ENCODE measurements at regions not wholly inside any gene's neighbourhood (a gene's known extent, or its start where the extent isn't known, plus 50 kb on each side); places are given as distances from the start of the nearest gene placed in this dataset.

- H3K4me3 ChIP-seq (replicated peaks in 1 of 2; ENCODE audit: low read depth in 2 of 2, low read length in 2 of 2) = no peak overlapping the region
- TF ChIP-seq, protein P1, sequence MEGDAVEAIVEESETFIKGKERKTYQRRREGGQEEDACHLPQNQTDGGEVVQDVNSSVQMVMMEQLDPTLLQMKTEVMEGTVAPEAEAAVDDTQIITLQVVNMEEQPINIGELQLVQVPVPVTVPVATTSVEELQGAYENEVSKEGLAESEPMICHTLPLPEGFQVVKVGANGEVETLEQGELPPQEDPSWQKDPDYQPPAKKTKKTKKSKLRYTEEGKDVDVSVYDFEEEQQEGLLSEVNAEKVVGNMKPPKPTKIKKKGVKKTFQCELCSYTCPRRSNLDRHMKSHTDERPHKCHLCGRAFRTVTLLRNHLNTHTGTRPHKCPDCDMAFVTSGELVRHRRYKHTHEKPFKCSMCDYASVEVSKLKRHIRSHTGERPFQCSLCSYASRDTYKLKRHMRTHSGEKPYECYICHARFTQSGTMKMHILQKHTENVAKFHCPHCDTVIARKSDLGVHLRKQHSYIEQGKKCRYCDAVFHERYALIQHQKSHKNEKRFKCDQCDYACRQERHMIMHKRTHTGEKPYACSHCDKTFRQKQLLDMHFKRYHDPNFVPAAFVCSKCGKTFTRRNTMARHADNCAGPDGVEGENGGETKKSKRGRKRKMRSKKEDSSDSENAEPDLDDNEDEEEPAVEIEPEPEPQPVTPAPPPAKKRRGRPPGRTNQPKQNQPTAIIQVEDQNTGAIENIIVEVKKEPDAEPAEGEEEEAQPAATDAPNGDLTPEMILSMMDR (IDR thresholded peaks at IDR 0.05; ENCODE audit: low read depth, low read length) = no peak
- no peak for DNase-seq (ENCODE audit: low read depth in 2 of 2)
These were observed 1134.7 kb upstream of the CDH2 start for GRCh38 chr18:29311580-29311979.

DNA sequence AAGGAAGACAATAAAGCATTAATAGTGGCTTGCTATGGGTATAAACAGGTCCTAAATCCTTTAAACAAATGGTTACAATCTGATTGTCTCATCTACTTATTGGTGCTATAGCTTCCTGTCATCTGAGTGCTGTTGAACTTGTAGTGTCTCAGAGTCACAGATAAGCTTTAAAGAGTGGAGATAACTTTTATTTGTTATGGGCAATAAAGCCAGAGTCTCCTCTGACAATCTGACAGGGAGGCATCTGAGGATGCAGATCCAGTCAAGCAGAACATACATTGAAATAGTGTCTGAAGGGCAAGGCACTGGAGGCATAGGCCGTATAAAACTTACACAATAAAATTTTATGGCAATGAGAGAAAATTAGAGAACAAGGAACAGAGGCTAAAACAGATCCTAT lies 1132.4 kb upstream of the CDH2 start:
- TF ChIP-seq, protein P1 (IDR thresholded peaks at IDR 0.05; ENCODE audit: low read depth, low read length) = no peak
- no peak for DNase-seq (ENCODE audit: low read depth in 2 of 2)
- no peak overlapping the region for H3K4me3 ChIP-seq (replicated peaks in 1 of 2; ENCODE audit: low read depth in 2 of 2, low read length in 2 of 2)

GRCh38 chr18:29307982-29308381 lies 1131.1 kb upstream of the CDH2 start:
- TF ChIP-seq, protein P1 (IDR thresholded peaks at IDR 0.05; ENCODE audit: low read depth, low read length) = no peak
- no peak overlapping the region for H3K4me3 ChIP-seq (replicated peaks in 1 of 2; ENCODE audit: low read depth in 2 of 2, low read length in 2 of 2)
- DNase-seq (ENCODE audit: low read depth in 2 of 2) = no peak

DNA sequence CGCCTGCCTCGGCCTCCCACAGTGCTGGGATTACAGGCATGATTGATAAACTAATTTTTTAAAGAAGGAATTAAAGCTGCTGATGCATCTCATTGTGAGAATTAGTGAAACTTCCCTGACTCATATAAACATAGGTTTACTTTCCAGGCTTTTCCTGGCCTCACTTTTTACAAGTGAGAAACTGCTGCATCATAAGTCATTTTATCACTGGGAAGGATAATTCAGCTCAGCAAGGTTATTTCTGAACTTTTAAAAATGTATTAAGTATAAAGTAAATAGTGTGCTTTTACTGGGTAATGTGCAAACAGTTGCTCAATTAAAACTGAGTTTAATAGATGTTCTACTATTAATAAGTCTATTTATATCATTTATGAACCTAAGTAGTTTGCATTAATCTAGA lies 1130.3 kb upstream of the CDH2 start:
- DNase-seq (ENCODE audit: low read depth in 2 of 2) = no peak
- TF ChIP-seq, protein P1 (IDR thresholded peaks at IDR 0.05; ENCODE audit: low read depth, low read length) = no peak
- H3K4me3 ChIP-seq (replicated peaks in 1 of 2; ENCODE audit: low read depth in 2 of 2, low read length in 2 of 2) = no peak overlapping the region

- TF ChIP-seq, protein P1 (IDR thresholded peaks at IDR 0.05; ENCODE audit: low read depth, low read length) = no peak
- no peak for DNase-seq (ENCODE audit: low read depth in 2 of 2)
- H3K4me3 ChIP-seq (replicated peaks in 1 of 2; ENCODE audit: low read depth in 2 of 2, low read length in 2 of 2) = no peak overlapping the region
These were observed 1128.6 kb upstream of the CDH2 start for GRCh38 chr18:29305516-29305915.

DNA sequence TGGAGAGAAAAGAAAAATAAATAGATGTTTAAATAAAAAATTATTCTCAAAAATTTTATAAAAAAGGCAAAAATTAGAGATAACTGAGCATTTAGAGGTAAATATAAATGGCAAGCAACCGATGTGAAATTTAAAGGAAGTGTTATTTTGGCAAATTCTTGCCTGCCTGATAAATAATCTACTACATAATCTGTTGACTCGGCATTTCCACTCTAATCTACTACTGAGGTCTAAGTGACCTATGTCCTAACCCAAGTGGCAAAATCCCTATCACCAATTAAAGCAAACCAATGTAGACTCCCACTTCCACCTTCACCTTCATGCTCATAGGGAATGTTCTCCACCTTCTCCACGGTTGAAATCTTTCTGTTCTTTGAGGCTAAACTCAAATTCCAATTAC lies 1124.1 kb upstream of the CDH2 start:
- H3K4me3 ChIP-seq (replicated peaks in 1 of 2; ENCODE audit: low read depth in 2 of 2, low read length in 2 of 2) = no peak overlapping the region
- TF ChIP-seq, protein P1 (IDR thresholded peaks at IDR 0.05; ENCODE audit: low read depth, low read length) = no peak
- DNase-seq (ENCODE audit: low read depth in 2 of 2) = no peak

DNA sequence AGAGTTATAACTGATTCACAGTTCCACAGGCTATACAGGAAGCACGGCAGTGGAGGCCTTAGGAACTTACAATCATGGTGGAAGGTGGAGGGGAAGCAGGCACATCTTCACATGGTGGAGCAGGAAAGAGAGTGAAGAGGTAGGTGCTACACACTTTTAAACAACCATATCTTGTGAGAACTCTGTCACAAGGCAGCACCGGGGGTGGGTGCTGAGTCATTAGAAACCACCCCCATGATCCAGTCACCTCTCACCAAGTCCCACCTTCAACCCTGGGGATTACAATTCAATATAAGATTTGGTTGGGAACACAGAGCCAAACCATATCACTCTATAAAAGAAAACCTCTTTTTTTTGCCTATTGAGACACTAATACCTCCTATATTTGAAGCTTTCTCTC lies 1108.5 kb upstream of the CDH2 start:
- TF ChIP-seq, protein P1 (IDR thresholded peaks at IDR 0.05; ENCODE audit: low read depth, low read length) = no peak
- no peak for DNase-seq (ENCODE audit: low read depth in 2 of 2)
- H3K4me3 ChIP-seq (replicated peaks in 1 of 2; ENCODE audit: low read depth in 2 of 2, low read length in 2 of 2) = no peak overlapping the region
